Heart left ventricle (tissue), 16 donors: ENCODE measurements at regions not wholly inside any gene's neighbourhood (a gene's known extent, or its start where the extent isn't known, plus 50 kb on each side); places are given as distances from the start of the nearest gene placed in this dataset.

ENCODE experiments used
- ATAC-seq, 4 donors: fragments of 200-7000 bp; cut with Tn5 transposase; one replicate each; pipeline ENCODE4 v1.9.1; 2020 to 2022; ENCODE audit warnings: moderate library complexity in 4 of 4, mild to moderate bottlenecking in 3 of 4, moderate number of reproducible peaks in 1 of 4
- DNase-seq, 5 donors: peaks; one replicate each; pipeline ENCODE4 v3.0.0-alpha.2; 2020
- H3K27ac ChIP-seq, 12 donors: fragments of 200-600 bp; sonication (generic) in 4 of 12; one replicate each; pipeline versions ENCODE4 v1.5.0 to v1.8.0; 2016 to 2022; ENCODE audit warnings: mild to moderate bottlenecking in 2 of 12
- H3K27me3 ChIP-seq, 9 donors: fragments of 200-600 bp; sonication (generic) in 2 of 9; one replicate each; pipeline versions ENCODE4 v1.5.1 to v1.8.0; 2016 to 2022; ENCODE audit warnings: mild to moderate bottlenecking in 3 of 9
- H3K36me3 ChIP-seq, 9 donors: fragments of 200-600 bp; sonication (generic) in 2 of 9; one replicate each; pipeline versions ENCODE4 v1.5.0 to v1.8.0; 2018 to 2022; ENCODE audit warnings: mild to moderate bottlenecking in 2 of 9
- H3K4me1 ChIP-seq, 12 donors: fragments of 200-600 bp; sonication (generic) in 4 of 12; one replicate each; pipeline versions ENCODE4 v1.5.0 to v1.8.0; 2016 to 2022; ENCODE audit warnings: mild to moderate bottlenecking in 3 of 12
- H3K4me3 ChIP-seq, 12 donors: fragments of 200-600 bp; sonication (generic) in 4 of 12; one replicate each; pipeline versions ENCODE4 v1.5.0 to v1.8.0; 2017 to 2022; ENCODE audit warnings: mild to moderate bottlenecking in 9 of 12, moderate library complexity in 4 of 12
- H3K9me3 ChIP-seq, 12 donors: fragments of 200-600 bp; sonication (generic) in 4 of 12; one replicate each; pipeline versions ENCODE4 v1.5.0 to v1.8.0; 2016 to 2022; ENCODE audit warnings: mild to moderate bottlenecking in 1 of 12
- POLR2A ChIP-seq, 2 donors: fragments of 450-650 bp; IDR thresholded peaks; one replicate each; pipeline ENCODE4 v1.6.1; 2017; ENCODE audit warnings: antibody characterized with exemption in 2 of 2, mild to moderate bottlenecking in 2 of 2, moderate library complexity in 2 of 2
- WGBS, 4 donors: extraction: QIAGEN DNeasy Blood & Tissue Kit in 2 of 4; methylation state at CpG; one replicate each; pipeline versions ENCODE4 v1.1.5 to v1.1.7; 2013 to 2018; 5-methylcytosine and 5-hydroxymethylcytosine counted together
- intact Hi-C, 10 donors: fragments of 100-400 bp; cut with DNase I; formaldehyde crosslinking; loops; one replicate each; pipeline versions ENCODE4 v1.11.1 to v1.14.2; 2022
- TF ChIP-seq, protein P1 (sequence below), 12 donors: fragments of 200-600 bp; sonication (generic) in 4 of 12; IDR thresholded peaks; one replicate each; pipeline versions ENCODE4 v1.5.0 to v1.8.0; 2018 to 2022; ENCODE audit warnings: antibody characterized with exemption in 12 of 12, mild to moderate bottlenecking in 5 of 12
- donor health status: ischemic (EF 13 %, LVEDD 7.1; RV severe dilation, severe dysfunction).
- donor health status: healthy with polysubstance abuse.
- donor health status: DM: no; HTN: yes; CAD: no.
- donor health status: DM: no; HTN: no; CAD: no.
- donor health status: ischemic (EF 25% LVEDD 6.9; RV normal size, moderate dysfunction).
- donor health status: ischemic (EF 25% LVEDD 5.7; RV mildly dilated, moderate dysfunction).
- donor health status: healthy.
- donor health status: DM: yes; HTN: yes; CAD: no.
- donor health status: ischemic (EF 35%, LVEDD 5.7; RV mildly dilated, moderate dysfunction).
- donor health status: nonischemic (EF 11% LVEDD 7.7; RV severe dilation, severe dysfunction).
- donor health status: DM: yes; HTN: yes; CAD: no.
- donor health status: PGD.
- donor health status: ischemic (EF 29% LVEDD 5.4; RV normal size, mild dysfunction).
- donor health status: nonischemic (EF 23%, LVEDD 6.1; RV moderate dilation, normal function).

DNA sequence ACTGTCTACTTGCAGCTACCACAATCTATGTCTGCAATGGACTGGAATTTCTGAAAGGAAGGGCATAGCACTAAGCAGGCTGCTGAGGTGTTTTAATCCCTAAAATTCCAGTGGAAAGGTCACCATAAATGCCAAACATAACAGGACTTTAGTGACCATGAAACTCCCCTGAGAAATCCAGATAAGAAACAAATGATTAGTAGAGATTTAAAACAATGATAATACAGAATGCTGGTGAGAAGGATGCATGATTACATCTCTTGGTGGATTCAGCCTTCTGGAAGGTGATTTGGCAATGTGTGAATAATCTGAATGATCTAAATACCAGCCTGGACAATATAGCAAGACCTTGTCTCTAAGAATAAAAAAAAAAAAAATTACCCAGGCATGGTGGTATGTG is 475.0 kb upstream of the CBLB start:
- Histone ChIP-seq H3K4me1 (peaks cover 0 to 6% (median 0%) of the 10 kb centered on the region in 12 donors), H3K27me3 (no peaks in the 10 kb centered on the region), H3K9me3 (no peaks in the 10 kb centered on the region), H3K27ac (no peak overlapping the region), H3K4me3 (no peak overlapping the region), H3K36me3 (no peaks in the 10 kb centered on the region)
- TF ChIP-seq, protein P1, sequence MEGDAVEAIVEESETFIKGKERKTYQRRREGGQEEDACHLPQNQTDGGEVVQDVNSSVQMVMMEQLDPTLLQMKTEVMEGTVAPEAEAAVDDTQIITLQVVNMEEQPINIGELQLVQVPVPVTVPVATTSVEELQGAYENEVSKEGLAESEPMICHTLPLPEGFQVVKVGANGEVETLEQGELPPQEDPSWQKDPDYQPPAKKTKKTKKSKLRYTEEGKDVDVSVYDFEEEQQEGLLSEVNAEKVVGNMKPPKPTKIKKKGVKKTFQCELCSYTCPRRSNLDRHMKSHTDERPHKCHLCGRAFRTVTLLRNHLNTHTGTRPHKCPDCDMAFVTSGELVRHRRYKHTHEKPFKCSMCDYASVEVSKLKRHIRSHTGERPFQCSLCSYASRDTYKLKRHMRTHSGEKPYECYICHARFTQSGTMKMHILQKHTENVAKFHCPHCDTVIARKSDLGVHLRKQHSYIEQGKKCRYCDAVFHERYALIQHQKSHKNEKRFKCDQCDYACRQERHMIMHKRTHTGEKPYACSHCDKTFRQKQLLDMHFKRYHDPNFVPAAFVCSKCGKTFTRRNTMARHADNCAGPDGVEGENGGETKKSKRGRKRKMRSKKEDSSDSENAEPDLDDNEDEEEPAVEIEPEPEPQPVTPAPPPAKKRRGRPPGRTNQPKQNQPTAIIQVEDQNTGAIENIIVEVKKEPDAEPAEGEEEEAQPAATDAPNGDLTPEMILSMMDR (IDR thresholded peaks at IDR 0.05), result no peak
- no peak for TF ChIP-seq POLR2A (IDR thresholded peaks at IDR 0.05)
- intact Hi-C loops, result no loop called here
- DNase-seq (no peak), ATAC-seq (no peak)

DNA sequence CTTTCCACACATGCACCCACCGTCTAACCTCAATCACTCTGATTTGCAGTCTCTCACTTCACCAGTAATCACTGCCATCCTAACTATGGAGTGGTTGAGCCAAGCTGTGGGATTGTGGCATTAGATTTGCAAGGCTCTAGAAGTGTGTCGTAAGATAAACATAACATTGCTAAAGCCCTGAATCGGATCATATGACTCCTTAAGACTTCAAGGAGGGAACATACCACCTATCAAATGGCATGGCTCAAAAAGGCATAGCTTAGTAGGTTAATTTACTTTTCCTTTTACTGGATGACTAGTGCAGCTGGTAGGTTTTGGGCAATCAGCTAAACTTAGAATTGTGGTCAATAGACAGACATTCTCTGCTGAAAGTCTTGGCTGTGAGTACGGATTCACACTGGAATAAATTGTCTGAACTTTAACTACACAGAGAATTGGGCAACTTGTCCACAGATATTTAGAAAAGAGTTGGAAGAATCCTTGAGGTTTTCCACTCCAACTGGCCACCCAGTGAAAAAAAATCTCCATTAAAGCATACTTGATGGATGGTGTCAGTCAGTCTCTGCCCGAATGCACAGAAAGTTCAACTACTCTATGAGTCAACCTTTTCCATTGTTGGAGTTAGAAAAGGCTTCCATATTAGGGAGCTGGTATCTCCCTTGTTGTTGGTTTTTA is 476.7 kb upstream of the CBLB start:
- H3K27me3 ChIP-seq, result no peaks in the 10 kb centered on the region
- 72 to 82% (median 80%) methylated on average over 5 of the region's 5 CpGs for WGBS, 4 donors
- ATAC-seq, result no peak
- no peak for TF ChIP-seq POLR2A (IDR thresholded peaks at IDR 0.05)
- TF ChIP-seq, protein P1 (IDR thresholded peaks at IDR 0.05), result no peak
- H3K4me3 ChIP-seq, result no peak overlapping the region
- H3K36me3 ChIP-seq, result no peaks in the 10 kb centered on the region
- intact Hi-C loops, result no loop called here
- H3K4me1 ChIP-seq, result peaks cover 0 to 12% (median 0%) of the 10 kb centered on the region in 12 donors
- peak overlapping the region in 1 of 12 donors; percentile 67 for H3K27ac ChIP-seq
- DNase-seq, result no peak
- no peaks in the 10 kb centered on the region for H3K9me3 ChIP-seq

DNA sequence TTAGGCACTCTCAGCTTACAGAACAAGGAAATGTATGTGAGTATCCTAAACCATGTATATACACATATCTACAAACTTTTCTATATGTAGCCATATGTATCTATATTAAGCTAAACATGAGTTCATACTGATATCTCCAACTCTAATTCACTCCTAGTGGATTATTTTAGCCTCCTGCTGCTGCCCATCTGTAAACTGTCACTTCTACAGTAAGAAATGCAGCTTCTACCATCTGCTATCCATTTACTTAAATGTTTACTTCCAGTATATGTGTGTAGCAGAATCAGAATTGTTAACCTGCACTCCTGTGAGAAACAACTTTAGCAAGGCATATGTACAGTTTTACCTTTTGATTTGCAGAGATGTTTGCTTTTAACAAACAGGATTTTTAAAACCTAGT is 478.5 kb upstream of the CBLB start:
- no peaks in the 10 kb centered on the region for H3K9me3 ChIP-seq
- DNase-seq (no peak), ATAC-seq (no peak)
- intact Hi-C loops, result no loop called here
- TF ChIP-seq, protein P1 (IDR thresholded peaks at IDR 0.05), result no peak
- TF ChIP-seq POLR2A (IDR thresholded peaks at IDR 0.05), result no peak
- H3K36me3 ChIP-seq, result no peaks in the 10 kb centered on the region
- no peak overlapping the region for H3K27ac ChIP-seq
- H3K27me3 ChIP-seq, result no peaks in the 10 kb centered on the region
- H3K4me3 ChIP-seq, result no peak overlapping the region
- H3K4me1 ChIP-seq, result peaks cover 0 to 12% (median 0%) of the 10 kb centered on the region in 12 donors

DNA sequence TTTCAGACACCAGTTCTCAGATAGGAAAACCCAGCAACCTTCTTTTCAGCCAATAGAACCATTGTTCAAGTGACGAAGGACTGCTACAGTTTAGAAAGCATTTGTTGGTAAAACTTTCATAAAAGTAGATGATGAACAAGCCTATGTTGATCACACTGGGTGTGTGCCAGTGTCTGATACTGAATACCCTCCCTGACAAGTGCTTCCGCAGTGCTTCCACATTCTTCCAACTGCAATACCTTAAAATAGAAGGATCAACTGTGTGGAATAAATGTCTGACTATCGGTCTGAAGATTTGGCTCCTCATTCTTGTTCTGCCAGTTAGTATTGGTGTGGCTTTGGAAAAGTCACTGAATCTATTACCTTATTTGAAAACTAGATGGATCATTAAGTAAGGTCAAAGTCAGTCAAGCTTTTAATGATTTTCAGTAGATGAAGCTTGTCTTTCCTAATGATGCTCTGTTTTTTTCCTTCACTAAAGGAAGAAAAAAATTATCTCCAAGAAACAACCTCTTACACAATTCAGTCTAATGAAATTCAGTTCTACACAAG is 479.4 kb upstream of the CBLB start:
- Histone ChIP-seq H3K36me3 (no peaks in the 10 kb centered on the region), H3K4me1 (peaks cover 0 to 12% (median 0%) of the 10 kb centered on the region in 12 donors), H3K27ac (no peak overlapping the region), H3K27me3 (no peaks in the 10 kb centered on the region), H3K9me3 (no peaks in the 10 kb centered on the region), H3K4me3 (no peak overlapping the region)
- TF ChIP-seq, protein P1 (IDR thresholded peaks at IDR 0.05), result no peak
- TF ChIP-seq POLR2A (IDR thresholded peaks at IDR 0.05), result no peak
- ATAC-seq (peak in 2 of 4 donors; percentile 45 to 67), DNase-seq (no peak)
- WGBS, 4 donors, result 52 to 67% (median 58%) methylated on average over 3 of the region's 3 CpGs
- intact Hi-C loops, result no loop called here
